SK-N-SH treated with all-trans-retinoic acid at 6 μM for 48 hours (cell line): ENCODE measurements at regions not wholly inside any gene's neighbourhood (a gene's known extent, or its start where the extent isn't known, plus 50 kb on each side); places are given as distances from the start of the nearest gene placed in this dataset.

Experiments used
- ATAC-seq: fragments of 200-7000 bp; cut with Tn5 transposase; 3 replicates; pipeline ENCODE4 v1.9.1; 2020; ENCODE audit warnings: mild to moderate bottlenecking, moderate library complexity
- ARNTL ChIP-seq: fragments of 450-650 bp; formaldehyde crosslinking; IDR thresholded peaks from 2 replicates; pipeline ENCODE4 v1.5.0; 2020; ENCODE audit warnings: low read depth, mild to moderate bottlenecking, moderate library complexity, borderline replicate concordance
- BACH2 ChIP-seq: fragments of 250-450 bp; sonication (Bioruptor Pico); IDR thresholded peaks from 2 replicates; pipeline ENCODE4 v1.9.0; 2021; ENCODE audit warnings: mild to moderate bottlenecking, borderline replicate concordance
- CREB5 ChIP-seq: fragments of 250-450 bp; sonication (Bioruptor Pico); IDR thresholded peaks from 2 replicates; pipeline ENCODE4 v1.5.1; 2020; ENCODE audit warnings: low read depth, mild to moderate bottlenecking, moderate library complexity
- CSDC2 ChIP-seq: fragments of 250-450 bp; sonication (Bioruptor Pico); IDR thresholded peaks from 2 replicates; pipeline ENCODE4 v1.5.0; 2020; ENCODE audit warnings: mild to moderate bottlenecking, moderate library complexity
- ESRRG ChIP-seq: fragments of 250-450 bp; sonication (Bioruptor Pico); IDR thresholded peaks from 2 replicates; pipeline ENCODE4 v1.6.1; 2021; ENCODE audit warnings: mild to moderate bottlenecking
- GLIS3 ChIP-seq: fragments of 250-450 bp; sonication (Bioruptor Pico); IDR thresholded peaks from 2 replicates; pipeline ENCODE4 v1.5.0; 2020; ENCODE audit warnings: mild to moderate bottlenecking, moderate library complexity
- ISL1 ChIP-seq: fragments of 250-450 bp; sonication (Bioruptor Pico); IDR thresholded peaks from 2 replicates; pipeline ENCODE4 v2.1.2; 2022; ENCODE audit warnings: mild to moderate bottlenecking, moderate library complexity
- OSR1 ChIP-seq: fragments of 250-450 bp; sonication (Bioruptor Pico); IDR thresholded peaks from 2 replicates; pipeline ENCODE4 v1.8.0; 2022; ENCODE audit warnings: moderate library complexity, mild to moderate bottlenecking, inconsistent platforms
- POU6F1 ChIP-seq: fragments of 250-450 bp; sonication (Bioruptor Pico); IDR thresholded peaks from 2 replicates; pipeline ENCODE4 v1.8.0; 2021; ENCODE audit warnings: low read depth, mild to moderate bottlenecking, moderate library complexity, borderline replicate concordance
- PPARA ChIP-seq: fragments of 250-450 bp; sonication (Bioruptor Pico); IDR thresholded peaks from 2 replicates; pipeline ENCODE4 v1.5.0; 2020; ENCODE audit warnings: mild to moderate bottlenecking, borderline replicate concordance
- RARB ChIP-seq: fragments of 250-450 bp; sonication (Bioruptor Pico); IDR thresholded peaks from 2 replicates; pipeline ENCODE4 v1.8.0; 2021; ENCODE audit warnings: mild to moderate bottlenecking, moderate library complexity
- SNAI2 ChIP-seq: fragments of 250-450 bp; sonication (Bioruptor Pico); IDR thresholded peaks from 2 replicates; pipeline ENCODE4 v1.5.0; 2020; ENCODE audit warnings: mild to moderate bottlenecking, moderate library complexity
- TCF4 ChIP-seq: fragments of 250-450 bp; sonication (Bioruptor Pico); IDR thresholded peaks from 2 replicates; pipeline ENCODE4 v1.8.0; 2021; ENCODE audit warnings: mild to moderate bottlenecking, moderate library complexity, borderline replicate concordance
- TOX ChIP-seq: fragments of 250-450 bp; sonication (Bioruptor Pico); IDR thresholded peaks from 2 replicates; pipeline ENCODE4 v1.8.0; 2021; ENCODE audit warnings: mild to moderate bottlenecking, moderate library complexity, borderline replicate concordance
- TSHZ2 ChIP-seq: fragments of 250-450 bp; sonication (Bioruptor Pico); IDR thresholded peaks from 2 replicates; pipeline ENCODE4 v1.5.0; 2020; ENCODE audit warnings: mild to moderate bottlenecking, moderate library complexity
- ZC3H10 ChIP-seq: fragments of 250-450 bp; sonication (Bioruptor Pico); IDR thresholded peaks from 2 replicates; pipeline ENCODE4 v1.5.1; 2021; ENCODE audit warnings: mild to moderate bottlenecking, moderate library complexity
- ZFP3 ChIP-seq: fragments of 250-450 bp; sonication (Bioruptor Pico); IDR thresholded peaks from 2 replicates; pipeline ENCODE4 v1.5.0; 2020; ENCODE audit warnings: mild to moderate bottlenecking, moderate library complexity
- ZFP30 ChIP-seq: fragments of 450-650 bp; formaldehyde crosslinking; IDR thresholded peaks from 2 replicates; pipeline ENCODE4 v1.5.0; 2022; ENCODE audit warnings: mild to moderate bottlenecking, moderate library complexity
- ZNF565 ChIP-seq: fragments of 450-650 bp; formaldehyde crosslinking; conservative IDR thresholded peaks from 2 replicates; pipeline ENCODE4 v1.5.0; 2020; ENCODE audit warnings: low read depth, mild to moderate bottlenecking, moderate library complexity
- ZNF70 ChIP-seq: fragments of 450-650 bp; formaldehyde crosslinking; IDR thresholded peaks from 2 replicates; pipeline ENCODE4 v1.5.0; 2020; ENCODE audit warnings: mild to moderate bottlenecking, moderate library complexity
- ZNF8 ChIP-seq: fragments of 450-650 bp; formaldehyde crosslinking; IDR thresholded peaks from 2 replicates; pipeline ENCODE4 v1.5.0; 2020; ENCODE audit warnings: mild to moderate bottlenecking, moderate library complexity
- TF ChIP-seq, protein P1 (sequence below): fragments of 250-450 bp; sonication (Bioruptor Pico); IDR thresholded peaks from 2 replicates; pipeline ENCODE4 v1.8.0; 2020; ENCODE audit warnings: mild to moderate bottlenecking, moderate library complexity, borderline replicate concordance

GRCh38 chr10:90394311-90394710 is 463.5 kb downstream of the HTR7 start:
- ATAC-seq = no peak
- TF ChIP-seq OSR1 (CRISPR knock-in tag) (no peak), TSHZ2 (no peak), ESRRG (CRISPR knock-in tag) (no peak), CSDC2 (CRISPR knock-in tag) (no peak), TOX (CRISPR knock-in tag) (no peak), POU6F1 (no peak), ZNF8 (CRISPR knock-in tag) (no peak), ZFP30 (CRISPR knock-in tag) (no peak), ZC3H10 (CRISPR knock-in tag) (no peak), CREB5 (no peak), ISL1 (CRISPR knock-in tag) (no peak), SNAI2 (CRISPR knock-in tag) (no peak), TCF4 (CRISPR knock-in tag) (no peak), RARB (CRISPR knock-in tag) (no peak), ARNTL (CRISPR knock-in tag) (no peak), GLIS3 (CRISPR knock-in tag) (no peak)
- TF ChIP-seq, protein P1, sequence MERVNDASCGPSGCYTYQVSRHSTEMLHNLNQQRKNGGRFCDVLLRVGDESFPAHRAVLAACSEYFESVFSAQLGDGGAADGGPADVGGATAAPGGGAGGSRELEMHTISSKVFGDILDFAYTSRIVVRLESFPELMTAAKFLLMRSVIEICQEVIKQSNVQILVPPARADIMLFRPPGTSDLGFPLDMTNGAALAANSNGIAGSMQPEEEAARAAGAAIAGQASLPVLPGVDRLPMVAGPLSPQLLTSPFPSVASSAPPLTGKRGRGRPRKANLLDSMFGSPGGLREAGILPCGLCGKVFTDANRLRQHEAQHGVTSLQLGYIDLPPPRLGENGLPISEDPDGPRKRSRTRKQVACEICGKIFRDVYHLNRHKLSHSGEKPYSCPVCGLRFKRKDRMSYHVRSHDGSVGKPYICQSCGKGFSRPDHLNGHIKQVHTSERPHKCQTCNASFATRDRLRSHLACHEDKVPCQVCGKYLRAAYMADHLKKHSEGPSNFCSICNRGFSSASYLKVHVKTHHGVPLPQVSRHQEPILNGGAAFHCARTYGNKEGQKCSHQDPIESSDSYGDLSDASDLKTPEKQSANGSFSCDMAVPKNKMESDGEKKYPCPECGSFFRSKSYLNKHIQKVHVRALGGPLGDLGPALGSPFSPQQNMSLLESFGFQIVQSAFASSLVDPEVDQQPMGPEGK (CRISPR knock-in tag) = no peak

- ATAC-seq = no peak
- TF ChIP-seq ISL1 (CRISPR knock-in tag) (no peak), PPARA (CRISPR knock-in tag) (no peak), ZFP3 (CRISPR knock-in tag) (no peak)
Measured at GRCh38 chr10:90396721-90397120, 461.1 kb downstream of the HTR7 start.

DNA sequence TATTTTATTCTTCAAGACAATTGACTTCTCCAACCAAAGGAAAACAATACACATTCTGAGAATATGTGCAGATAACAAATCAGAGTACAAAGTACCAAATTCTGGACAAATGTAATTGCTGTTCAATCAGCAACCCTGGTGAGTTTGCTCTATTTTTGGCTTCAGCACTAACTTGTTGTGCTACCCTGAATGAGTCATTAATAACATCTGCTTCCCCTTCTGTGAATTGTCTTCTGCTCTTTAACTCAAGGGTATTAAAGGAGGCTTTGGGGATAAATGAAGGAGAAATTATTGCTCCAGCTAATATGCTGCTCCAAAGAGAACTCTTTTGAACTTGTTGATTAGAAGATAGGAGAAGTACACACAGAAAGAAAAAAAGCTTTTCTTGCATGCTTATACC is 459.3 kb downstream of the HTR7 start:
- no peak for TF ChIP-seq CREB5
- no peak for TF ChIP-seq PPARA (CRISPR knock-in tag)
- no peak for TF ChIP-seq OSR1 (CRISPR knock-in tag)
- no peak for ATAC-seq

GRCh38 chr10:90399782-90400181 is 458.1 kb downstream of the HTR7 start:
- no peak for TF ChIP-seq BACH2 (CRISPR knock-in tag)
- TF ChIP-seq TOX (CRISPR knock-in tag) = no peak
- TF ChIP-seq RARB (CRISPR knock-in tag) = no peak
- no peak for TF ChIP-seq ZNF70
- no peak for TF ChIP-seq ZNF565 (CRISPR knock-in tag)
- no peak for TF ChIP-seq OSR1 (CRISPR knock-in tag)
- TF ChIP-seq POU6F1 = no peak
- no peak for TF ChIP-seq SNAI2 (CRISPR knock-in tag)
- no peak for TF ChIP-seq TSHZ2
- TF ChIP-seq ZC3H10 (CRISPR knock-in tag) = no peak
- no peak for TF ChIP-seq CSDC2 (CRISPR knock-in tag)
- no peak for TF ChIP-seq ISL1 (CRISPR knock-in tag)
- TF ChIP-seq ARNTL (CRISPR knock-in tag) = no peak
- no peak for TF ChIP-seq ESRRG (CRISPR knock-in tag)
- no peak for TF ChIP-seq ZFP3 (CRISPR knock-in tag)
- no peak for ATAC-seq
